Fibroblast of skin of right biceps (primary cell): ENCODE measurements at regions not wholly inside any gene's neighbourhood (a gene's known extent, or its start where the extent isn't known, plus 50 kb on each side); places are given as distances from the start of the nearest gene placed in this dataset.

Source experiments
- DNase-seq: peaks from one replicate; pipeline ENCODE4 v3.0.0-alpha.2; 2013

- DNase-seq: peak; percentile 3
Observed at GRCh38 chr1:187091666-187092065, 262.9 kb downstream of the PLA2G4A start.

DNA sequence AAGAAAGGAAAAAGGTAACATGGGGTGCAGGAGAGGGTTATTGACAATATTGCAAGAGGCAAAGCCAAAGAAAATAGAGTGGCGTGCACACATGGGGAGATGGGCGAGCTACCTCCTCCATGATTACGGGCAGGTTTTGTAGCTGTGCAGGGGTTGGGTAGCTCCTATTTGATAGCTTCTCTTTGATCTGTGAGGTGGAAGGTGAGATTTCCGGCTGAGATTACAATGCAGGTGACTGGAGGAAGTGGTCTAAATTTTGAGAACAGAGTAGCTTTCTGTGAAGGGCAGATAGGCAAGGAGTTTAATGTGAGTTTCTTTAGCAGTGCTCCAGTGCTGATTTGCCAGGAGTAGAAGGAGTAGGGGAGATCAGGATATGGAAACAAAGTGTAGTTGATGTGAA, 263.4 kb downstream of the PLA2G4A start:
- no peak for DNase-seq

GRCh38 chr1:187096689-187097088, 267.9 kb downstream of the PLA2G4A start:
- peak; percentile 1 for DNase-seq

DNA sequence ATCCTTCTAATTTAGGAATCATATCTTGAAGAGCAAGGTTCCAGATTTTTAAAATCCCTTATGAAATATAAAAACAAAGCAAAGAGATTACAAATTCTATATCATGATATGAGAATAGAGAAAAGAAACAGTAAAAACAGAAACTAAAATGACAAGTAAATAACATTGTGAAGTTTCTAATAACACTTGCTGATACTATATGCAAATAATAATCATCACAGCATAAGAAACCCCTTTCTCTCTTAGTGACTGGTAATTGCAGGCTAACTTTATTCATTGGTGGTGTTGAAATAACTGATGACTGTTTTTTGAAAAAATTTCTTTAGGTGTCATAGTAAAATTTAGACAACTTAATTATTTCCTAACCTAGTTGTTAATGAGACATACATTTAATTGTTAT, 281.6 kb downstream of the PLA2G4A start:
- no peak for DNase-seq

- DNase-seq: peak; percentile 2
Observed at GRCh38 chr1:187114792-187115191, 286.0 kb downstream of the PLA2G4A start.

DNA sequence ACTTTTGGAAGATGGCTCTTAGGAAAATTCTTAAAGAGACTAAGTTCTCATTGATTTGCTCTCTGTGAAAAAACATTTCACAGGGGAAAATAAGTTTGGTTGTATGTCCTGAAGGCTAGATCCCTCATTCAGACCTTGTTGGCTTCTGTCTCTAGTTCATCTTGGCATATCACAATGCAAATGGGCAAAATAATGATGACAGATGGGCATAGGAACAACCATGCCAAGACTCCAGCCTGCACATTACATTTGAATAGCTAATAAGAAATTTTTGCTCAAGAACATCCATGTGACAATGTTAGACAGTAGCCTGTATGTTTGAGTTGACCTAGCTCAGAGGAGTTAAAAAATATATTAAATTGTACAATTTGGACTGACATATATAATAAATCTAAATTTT, 292.9 kb downstream of the PLA2G4A start:
- DNase-seq: no peak

- DNase-seq: no peak
Observed at GRCh38 chr1:187122566-187122965, 293.8 kb downstream of the PLA2G4A start.

- DNase-seq: no peak
Observed at GRCh38 chr1:187129132-187129531, 300.4 kb downstream of the PLA2G4A start.

DNA sequence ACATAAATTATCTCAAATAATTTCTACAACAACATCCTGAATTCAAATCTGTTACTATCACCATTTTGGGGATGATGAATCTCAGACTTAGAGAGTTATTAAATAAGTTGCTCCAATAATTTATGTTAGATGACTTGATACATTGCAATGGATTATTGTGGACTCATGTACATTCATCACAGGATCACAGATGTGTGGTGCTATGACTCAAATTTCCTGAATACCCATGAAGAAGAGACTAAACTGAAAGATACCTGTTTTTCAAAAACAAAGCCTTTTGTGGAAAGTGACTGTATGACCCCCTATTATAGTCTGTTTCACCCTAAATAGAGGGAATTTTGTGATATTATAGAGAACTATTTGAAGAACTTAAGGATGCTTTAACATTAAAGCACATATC, 315.0 kb downstream of the PLA2G4A start:
- no peak for DNase-seq

- DNase-seq: no peak
Observed at GRCh38 chr1:187146388-187146787, 317.6 kb downstream of the PLA2G4A start.

GRCh38 chr1:187151555-187151954, 322.8 kb downstream of the PLA2G4A start:
- no peak for DNase-seq

GRCh38 chr1:187153047-187153446, 324.3 kb downstream of the PLA2G4A start:
- no peak for DNase-seq

DNA sequence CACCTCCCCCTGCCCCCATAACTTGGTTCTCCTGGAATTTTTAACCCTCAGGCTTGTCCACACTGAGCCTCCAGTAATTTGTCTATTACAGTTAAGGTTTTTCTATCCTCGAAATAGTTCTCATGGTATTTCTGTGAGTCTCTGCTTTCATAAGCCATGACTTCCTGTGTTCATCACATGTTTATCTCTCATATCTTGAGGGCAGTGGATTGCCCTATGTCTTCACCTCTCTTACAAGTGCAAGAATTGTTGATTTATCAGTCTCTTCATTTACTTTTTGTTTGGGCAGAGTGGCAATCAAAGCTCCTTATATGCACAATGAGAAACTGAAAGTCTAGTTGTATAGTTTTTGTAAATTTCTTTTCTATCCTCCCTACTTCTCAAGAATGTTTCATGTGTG, 328.4 kb downstream of the PLA2G4A start:
- DNase-seq: peak; percentile 5

- DNase-seq: peak; percentile 7
Observed at GRCh38 chr1:187157552-187157951, 328.8 kb downstream of the PLA2G4A start.

GRCh38 chr1:187167555-187167954, 338.8 kb downstream of the PLA2G4A start:
- no peak for DNase-seq

- no peak for DNase-seq
Observed at GRCh38 chr1:187168297-187168696, 339.5 kb downstream of the PLA2G4A start.

GRCh38 chr1:187185389-187185788, 356.6 kb downstream of the PLA2G4A start:
- DNase-seq: no peak

- no peak for DNase-seq
Observed at GRCh38 chr1:187197685-187198084, 368.9 kb downstream of the PLA2G4A start.

DNA sequence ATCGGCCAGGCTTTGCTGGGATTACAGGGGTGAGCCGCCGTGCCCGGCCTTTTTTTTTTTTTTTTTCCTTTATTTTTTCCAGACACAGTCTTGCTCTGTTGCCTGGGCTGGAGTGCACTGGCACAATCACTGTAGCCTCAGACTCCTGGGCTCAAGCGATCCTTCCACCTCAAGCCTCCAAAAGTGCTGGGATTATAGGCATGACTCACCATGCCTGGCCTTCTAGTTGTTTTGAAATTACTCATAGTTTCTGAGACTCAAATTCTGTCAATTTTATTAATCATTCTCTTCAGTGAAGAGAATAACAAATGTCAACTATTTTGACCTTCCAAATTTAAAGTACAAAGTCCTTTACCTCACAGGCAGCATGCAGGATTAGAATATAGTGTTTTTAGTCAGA, 374.5 kb downstream of the PLA2G4A start:
- DNase-seq: peak; percentile 70

DNA sequence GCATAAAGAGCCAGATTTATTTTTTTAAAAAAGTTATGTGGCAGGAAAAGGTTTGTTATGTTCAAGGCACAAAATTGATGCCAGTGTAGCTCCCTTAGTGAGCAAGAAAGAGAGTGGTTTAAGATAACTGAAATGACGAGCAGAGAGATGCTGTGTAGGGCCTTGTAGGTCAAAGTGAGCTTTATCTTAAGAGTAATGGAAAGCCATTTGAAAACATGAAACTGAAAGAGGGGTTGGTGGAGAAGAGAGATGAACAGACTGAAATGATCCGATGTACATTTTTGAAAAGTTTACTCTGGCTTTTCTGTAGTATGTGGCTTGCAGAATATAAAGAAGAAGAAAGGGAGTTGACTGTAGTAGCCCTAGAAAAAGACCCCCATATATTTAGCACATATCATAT, 383.6 kb downstream of the PLA2G4A start:
- no peak for DNase-seq

GRCh38 chr1:187226396-187226795, 397.6 kb downstream of the PLA2G4A start:
- peak; percentile 50 for DNase-seq

GRCh38 chr1:187228790-187229189, 400.0 kb downstream of the PLA2G4A start:
- no peak for DNase-seq

DNA sequence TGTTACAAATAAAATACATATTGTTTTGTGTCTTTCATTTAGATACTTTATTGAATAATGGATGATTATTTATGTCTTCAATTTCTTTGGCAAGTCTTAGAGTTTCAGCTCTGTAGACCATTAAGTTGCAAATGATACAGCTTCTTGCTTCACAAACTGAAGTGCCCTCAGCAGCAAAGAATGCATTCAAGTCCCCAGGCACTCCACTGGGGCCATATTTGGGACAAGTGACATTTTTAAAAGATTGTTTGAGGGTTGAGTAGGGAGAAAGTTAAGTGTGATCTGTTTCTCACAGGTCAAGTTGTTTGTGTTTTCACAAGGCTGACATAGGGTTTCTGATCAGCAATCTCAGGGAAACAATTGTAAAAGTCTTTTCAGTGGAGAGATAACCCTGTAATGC, 400.7 kb downstream of the PLA2G4A start:
- no peak for DNase-seq

- DNase-seq: no peak
Observed at GRCh38 chr1:187234706-187235105, 406.0 kb downstream of the PLA2G4A start.

- no peak for DNase-seq
Observed at GRCh38 chr1:187236199-187236598, 407.4 kb downstream of the PLA2G4A start.

- no peak for DNase-seq
Observed at GRCh38 chr1:187236676-187237075, 407.9 kb downstream of the PLA2G4A start.
